DOHH2 (cell line): ENCODE measurements at regions not wholly inside any gene's neighbourhood (a gene's known extent, or its start where the extent isn't known, plus 50 kb on each side); places are given as distances from the start of the nearest gene placed in this dataset.

Source experiments
- H3F3A ChIP-seq: fragments of 200-600 bp; sonication (generic), shearing (Covaris generic); 2 replicates; pipeline ENCODE4 v1.6.0; 2016; ENCODE audit warnings: antibody characterized with exemption, mild to moderate bottlenecking; ENCODE audit not compliant: control insufficient read depth, insufficient read depth
- H3K27ac ChIP-seq: fragments of 200-600 bp; sonication (generic); 2 replicates; pipeline ENCODE4 v1.5.1; 2014; ENCODE audit warnings: low read depth, mild to moderate bottlenecking, low read length, moderate library complexity
- H3K27me3 ChIP-seq: fragments of 200-600 bp; sonication (generic); 2 replicates; pipeline ENCODE4 v1.6.1; 2014; ENCODE audit warnings: mild to moderate bottlenecking, low read length, mixed read lengths; ENCODE audit not compliant: control insufficient read depth
- H3K36me3 ChIP-seq: fragments of 200-600 bp; sonication (generic); 2 replicates; pipeline ENCODE4 v1.6.1; 2014; ENCODE audit warnings: mild to moderate bottlenecking, low read length, moderate library complexity, mixed read lengths; ENCODE audit not compliant: control insufficient read depth
- H3K4me1 ChIP-seq: fragments of 200-600 bp; sonication (generic); 2 replicates; pipeline ENCODE4 v1.6.1; 2014; ENCODE audit warnings: mild to moderate bottlenecking, low read length, mixed read lengths; ENCODE audit not compliant: control insufficient read depth
- H3K4me2 ChIP-seq: fragments of 200-600 bp; sonication (generic); 2 replicates; pipeline ENCODE4 v1.6.0; 2014; ENCODE audit warnings: mild to moderate bottlenecking, low read length, moderate library complexity
- H3K4me3 ChIP-seq: fragments of 200-600 bp; sonication (generic); 2 replicates; pipeline ENCODE4 v1.5.1; 2014; ENCODE audit warnings: mild to moderate bottlenecking, low read length, mixed read lengths
- H3K79me2 ChIP-seq: fragments of 200-600 bp; sonication (generic); 2 replicates; pipeline ENCODE4 v1.6.1; 2014; ENCODE audit warnings: mild to moderate bottlenecking, low read length, mixed read lengths; ENCODE audit not compliant: control insufficient read depth
- H3K9me2 ChIP-seq: fragments of 200-600 bp; sonication (generic); replicated peaks from 2 replicates; pipeline ENCODE4 v1.6.1; 2014; ENCODE audit warnings: mild to moderate bottlenecking, low read length, mixed read lengths; ENCODE audit not compliant: control insufficient read depth
- H3K9me3 ChIP-seq: fragments of 200-600 bp; sonication (generic); 2 replicates; pipeline ENCODE4 v1.6.1; 2014; ENCODE audit warnings: antibody characterized with exemption, low read length, mixed read lengths; ENCODE audit not compliant: control insufficient read depth, insufficient read depth
- H4K20me1 ChIP-seq: fragments of 200-600 bp; sonication (generic); 2 replicates; pipeline ENCODE4 v1.6.0; 2014; ENCODE audit warnings: low read depth, mild to moderate bottlenecking, antibody characterized with exemption, low read length, moderate library complexity; ENCODE audit not compliant: control insufficient read depth, insufficient read depth
- CTCF ChIP-seq: fragments of 200-600 bp; sonication (generic); IDR thresholded peaks from one replicate; pipeline ENCODE4 v1.5.1; 2014; ENCODE audit warnings: antibody characterized with exemption, mild to moderate bottlenecking, low read depth, low read length; ENCODE audit not compliant: poor library complexity, severe bottlenecking
- EZH2phosphoT487 ChIP-seq: fragments of 200-600 bp; sonication (generic); IDR thresholded peaks from 2 replicates; pipeline ENCODE4 v1.6.1; 2017; ENCODE audit warnings: borderline replicate concordance, mild to moderate bottlenecking, antibody characterized with exemption, low read length, moderate library complexity, mixed read lengths

GRCh38 chr5:122608222-122608621, 166.7 kb upstream of the SNX2 start:
- H3K4me2 ChIP-seq, result no peak overlapping the region
- H3K27me3 ChIP-seq, result no peaks in the 10 kb centered on the region
- H3K4me3 ChIP-seq, result no peak overlapping the region
- no peaks in the 10 kb centered on the region for H4K20me1 ChIP-seq
- no peak overlapping the region for H3K27ac ChIP-seq
- TF ChIP-seq CTCF (no peak), EZH2phosphoT487 (no peak)
- H3K9me2 ChIP-seq, result no peaks in the 10 kb centered on the region
- no peaks in the 10 kb centered on the region for H3K4me1 ChIP-seq
- H3K9me3 ChIP-seq, result no peaks in the 10 kb centered on the region
- no peaks in the 10 kb centered on the region for H3K36me3 ChIP-seq
- H3K79me2 ChIP-seq, result no peaks in the 10 kb centered on the region
- H3F3A ChIP-seq, result no peaks in the 10 kb centered on the region

GRCh38 chr5:122611406-122611805, 163.5 kb upstream of the SNX2 start:
- Histone ChIP-seq H3K4me3 (no peak overlapping the region), H3K27ac (no peak overlapping the region)
- no peak for TF ChIP-seq CTCF
- no peak for TF ChIP-seq EZH2phosphoT487

GRCh38 chr5:122612901-122613300, 162.0 kb upstream of the SNX2 start:
- no peak overlapping the region for H3K4me3 ChIP-seq
- no peaks in the 10 kb centered on the region for H4K20me1 ChIP-seq
- H3K4me2 ChIP-seq, result no peak overlapping the region
- H3K9me2 ChIP-seq, result no peaks in the 10 kb centered on the region
- no peaks in the 10 kb centered on the region for H3K36me3 ChIP-seq
- no peaks in the 10 kb centered on the region for H3K4me1 ChIP-seq
- H3K9me3 ChIP-seq, result no peaks in the 10 kb centered on the region
- H3K27me3 ChIP-seq, result no peaks in the 10 kb centered on the region
- no peak overlapping the region for H3K27ac ChIP-seq
- no peaks in the 10 kb centered on the region for H3K79me2 ChIP-seq
- no peaks in the 10 kb centered on the region for H3F3A ChIP-seq
- TF ChIP-seq EZH2phosphoT487 (no peak), CTCF (no peak)

More at GRCh38 chr5:122611406-122611805, 163.5 kb upstream of the SNX2 start:
- Histone ChIP-seq H3K9me3 (no peaks in the 10 kb centered on the region), H3K36me3 (no peaks in the 10 kb centered on the region), H3K4me2 (no peak overlapping the region), H3F3A (no peaks in the 10 kb centered on the region), H3K9me2 (no peaks in the 10 kb centered on the region), H3K4me1 (no peaks in the 10 kb centered on the region), H3K27me3 (no peaks in the 10 kb centered on the region), H4K20me1 (no peaks in the 10 kb centered on the region), H3K79me2 (no peaks in the 10 kb centered on the region)

- Histone ChIP-seq H3K4me1 (no peaks in the 10 kb centered on the region), H3F3A (no peaks in the 10 kb centered on the region), H3K27me3 (no peaks in the 10 kb centered on the region), H3K9me2 (no peaks in the 10 kb centered on the region), H3K27ac (no peak overlapping the region), H3K9me3 (no peaks in the 10 kb centered on the region), H3K4me3 (no peak overlapping the region), H3K4me2 (no peak overlapping the region), H3K36me3 (no peaks in the 10 kb centered on the region), H3K79me2 (no peaks in the 10 kb centered on the region), H4K20me1 (no peaks in the 10 kb centered on the region)
- no peak for TF ChIP-seq EZH2phosphoT487
- TF ChIP-seq CTCF, result no peak
Observed at GRCh38 chr5:122615146-122615545, 159.7 kb upstream of the SNX2 start.
